ENCODE measurements at regions not wholly inside any gene's neighbourhood (a gene's known extent, or its start where the extent isn't known, plus 50 kb on each side); places are given as distances from the start of the nearest gene placed in this dataset.
"Not testable (repeated sequence)": the region's sequence is repeated elsewhere in the genome, so short reads cannot be mapped to it uniquely, and the experiment has no call there.

DNA sequence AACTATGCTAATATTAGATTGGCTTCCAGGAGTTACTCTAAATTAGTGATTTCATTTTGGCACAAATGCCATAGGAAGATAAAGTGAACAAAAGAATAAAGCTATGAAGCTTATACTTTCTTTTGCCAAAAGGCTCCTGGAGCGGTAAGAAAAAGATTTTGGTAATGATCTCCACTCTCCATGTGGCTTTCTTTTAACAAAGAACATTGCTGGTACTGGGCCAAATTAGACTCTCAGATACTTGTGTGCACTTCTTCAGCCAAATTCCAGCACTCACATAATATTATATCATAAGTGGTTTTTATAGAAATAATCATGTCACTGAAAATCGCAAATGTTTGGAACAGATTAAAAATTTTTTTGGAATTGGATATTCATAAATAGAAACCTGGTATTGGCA, 142.4 kb upstream of the FGF13 start:
- Mint-ChIP-seq H3K4me3 (no peak overlapping the region), H3K27ac (no peak overlapping the region), H3K36me3 (no peaks in the 10 kb centered on the region), H3K4me1 (no peaks in the 10 kb centered on the region), H3K27me3 (no peaks in the 10 kb centered on the region), H3K9me3 (peaks cover 0 to 4% (median 0%) of the 10 kb centered on the region in 7 donors)
- H3K4me1 ChIP-seq (ENCODE audit: control insufficient read depth, insufficient read depth, low read length, poor library complexity, severe bottlenecking): no peaks in the 10 kb centered on the region
- no peaks in the 10 kb centered on the region for H3K36me3 ChIP-seq (ENCODE audit: control insufficient read depth, insufficient read depth, low read length)
- no peak overlapping the region for H3K27ac ChIP-seq (ENCODE audit: insufficient read depth, low read length, poor library complexity, severe bottlenecking)
- ATAC-seq (ENCODE audit: low read depth in 2 of 2): no peak
- DNase-seq: no peak
- no peaks in the 10 kb centered on the region for H3K9me3 ChIP-seq (ENCODE audit: control insufficient read depth in 2 of 2, low read length in 2 of 2)
- H3K27me3 ChIP-seq (ENCODE audit: control insufficient read depth, insufficient read depth, low read length): no peaks in the 10 kb centered on the region
- H3K4me3 ChIP-seq (ENCODE audit: low read depth, low read length): no peak overlapping the region

DNA sequence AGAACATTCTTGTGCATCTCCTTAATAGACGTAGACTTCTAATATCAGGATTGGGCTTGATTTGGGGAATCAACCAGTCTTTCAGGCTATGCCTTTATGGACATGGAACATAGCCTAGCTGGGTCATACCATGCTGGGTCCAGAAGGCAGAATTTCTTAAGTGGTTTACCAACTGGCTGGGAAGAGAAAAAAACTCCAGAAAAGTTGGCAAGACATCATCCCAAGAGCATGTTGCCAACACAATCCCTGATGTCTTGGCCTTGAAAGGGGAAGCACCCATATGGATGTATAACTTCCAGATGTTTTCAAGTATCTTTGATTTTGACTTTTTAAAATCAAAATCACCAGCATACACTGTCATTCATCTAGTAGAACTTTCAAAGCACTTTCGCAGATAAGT, 138.0 kb upstream of the FGF13 start:
- no peak overlapping the region for H3K27ac ChIP-seq (ENCODE audit: insufficient read depth, low read length, poor library complexity, severe bottlenecking)
- no peak overlapping the region for H3K4me3 Mint-ChIP-seq

DNA sequence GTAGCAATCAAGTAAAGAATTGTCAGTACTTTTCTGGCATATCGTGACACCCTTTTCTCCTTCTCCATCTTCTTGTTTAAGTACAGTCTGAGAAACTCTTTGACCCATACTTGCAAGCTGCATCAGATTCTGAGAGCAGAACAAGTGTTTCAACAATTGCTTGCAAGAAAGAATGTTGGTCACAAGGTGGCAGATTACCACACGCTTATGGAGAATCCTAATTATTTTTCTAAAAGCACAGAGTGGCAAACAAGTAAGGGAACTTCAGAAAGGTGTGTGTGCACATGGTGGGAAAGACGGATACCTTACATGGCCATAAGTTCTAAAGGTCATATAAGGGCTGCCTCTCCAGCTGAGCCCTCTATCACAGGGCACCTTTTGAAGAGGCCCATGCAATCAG, 136.4 kb upstream of the FGF13 start:
- Histone ChIP-seq H3K9me3 (ENCODE audit: control insufficient read depth in 2 of 2, low read length in 2 of 2) (no peaks in the 10 kb centered on the region), H3K36me3 (ENCODE audit: control insufficient read depth, insufficient read depth, low read length) (no peaks in the 10 kb centered on the region), H3K27ac (ENCODE audit: insufficient read depth, low read length, poor library complexity, severe bottlenecking) (no peak overlapping the region), H3K4me1 (ENCODE audit: control insufficient read depth, insufficient read depth, low read length, poor library complexity, severe bottlenecking) (no peaks in the 10 kb centered on the region), H3K4me3 (ENCODE audit: low read depth, low read length) (no peak overlapping the region), H3K27me3 (ENCODE audit: control insufficient read depth, insufficient read depth, low read length) (no peaks in the 10 kb centered on the region)
- H3K27ac Mint-ChIP-seq: no peak overlapping the region
- no peak for ATAC-seq (ENCODE audit: low read depth in 2 of 2)
- H3K27me3 Mint-ChIP-seq: no peaks in the 10 kb centered on the region
- no peak overlapping the region for H3K4me3 Mint-ChIP-seq
- peaks cover 0 to 7% (median 0%) of the 10 kb centered on the region in 7 donors for H3K9me3 Mint-ChIP-seq
- H3K4me1 Mint-ChIP-seq: no peaks in the 10 kb centered on the region
- DNase-seq: no peak
- no peaks in the 10 kb centered on the region for H3K36me3 Mint-ChIP-seq

More for the DNA sequence above, 138.0 kb upstream of the FGF13 start:
- Histone ChIP-seq H3K9me3 (ENCODE audit: control insufficient read depth in 2 of 2, low read length in 2 of 2) (no peaks in the 10 kb centered on the region), H3K4me1 (ENCODE audit: control insufficient read depth, insufficient read depth, low read length, poor library complexity, severe bottlenecking) (no peaks in the 10 kb centered on the region), H3K4me3 (ENCODE audit: low read depth, low read length) (no peak overlapping the region), H3K27me3 (ENCODE audit: control insufficient read depth, insufficient read depth, low read length) (no peaks in the 10 kb centered on the region), H3K36me3 (ENCODE audit: control insufficient read depth, insufficient read depth, low read length) (no peaks in the 10 kb centered on the region)
- Mint-ChIP-seq H3K36me3 (no peaks in the 10 kb centered on the region), H3K4me1 (no peaks in the 10 kb centered on the region), H3K27ac (no peak overlapping the region), H3K27me3 (no peaks in the 10 kb centered on the region), H3K9me3 (peaks cover 0 to 5% (median 0%) of the 10 kb centered on the region in 7 donors)
- DNase-seq (no peak), ATAC-seq (ENCODE audit: low read depth in 2 of 2) (no peak)

DNA sequence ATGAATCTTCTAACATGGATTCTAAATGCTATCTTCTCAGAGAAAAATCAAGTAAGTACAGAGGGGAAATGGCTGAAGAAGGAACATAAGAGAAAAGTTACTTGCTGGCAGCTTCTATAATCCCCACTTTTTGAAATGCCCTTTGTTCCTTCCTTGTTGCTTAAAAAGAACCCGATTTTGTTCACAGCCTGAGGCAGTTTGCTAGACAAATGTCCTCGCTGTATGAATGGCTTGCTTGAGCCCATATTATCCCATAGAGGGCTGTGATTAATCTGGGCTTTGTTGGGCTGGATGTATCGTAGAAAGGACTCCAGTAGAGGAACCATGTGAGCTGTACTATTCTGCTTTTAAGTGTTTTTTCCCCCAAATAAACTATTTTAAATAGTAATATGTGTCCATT, 134.3 kb upstream of the FGF13 start:
- Histone ChIP-seq H3K27ac (ENCODE audit: insufficient read depth, low read length, poor library complexity, severe bottlenecking) (no peak overlapping the region), H3K9me3 (ENCODE audit: control insufficient read depth in 2 of 2, low read length in 2 of 2) (no peaks in the 10 kb centered on the region), H3K4me1 (ENCODE audit: control insufficient read depth, insufficient read depth, low read length, poor library complexity, severe bottlenecking) (no peaks in the 10 kb centered on the region), H3K36me3 (ENCODE audit: control insufficient read depth, insufficient read depth, low read length) (no peaks in the 10 kb centered on the region), H3K27me3 (ENCODE audit: control insufficient read depth, insufficient read depth, low read length) (no peaks in the 10 kb centered on the region), H3K4me3 (ENCODE audit: low read depth, low read length) (no peak overlapping the region)
- H3K27ac Mint-ChIP-seq: no peak overlapping the region
- H3K4me3 Mint-ChIP-seq: no peak overlapping the region
- no peak for ATAC-seq (ENCODE audit: low read depth in 2 of 2)
- no peaks in the 10 kb centered on the region for H3K36me3 Mint-ChIP-seq
- no peak for DNase-seq
- H3K4me1 Mint-ChIP-seq: no peaks in the 10 kb centered on the region
- no peaks in the 10 kb centered on the region for H3K27me3 Mint-ChIP-seq
- peaks cover 0 to 4% (median 0%) of the 10 kb centered on the region in 7 donors for H3K9me3 Mint-ChIP-seq

DNA sequence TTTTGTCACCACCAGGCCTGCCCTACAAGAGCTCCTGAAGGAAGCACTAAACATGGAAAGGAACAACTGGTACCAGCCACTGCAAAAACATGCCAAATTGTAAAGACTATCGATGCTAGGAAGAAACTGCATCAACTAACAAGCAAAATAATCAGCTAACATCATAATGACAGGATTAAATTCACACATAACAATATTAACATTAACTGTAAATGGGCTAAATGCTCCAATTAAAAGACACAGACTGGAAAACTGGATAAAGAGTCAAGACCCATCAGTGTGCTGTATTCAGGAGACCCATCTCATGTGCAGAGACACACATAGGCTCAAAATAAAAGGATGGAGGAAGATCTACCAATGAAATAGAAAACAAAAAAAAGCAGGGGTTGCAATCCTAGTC, 95.9 kb upstream of the FGF13 start:
- H3K4me1 Mint-ChIP-seq; H3K4me1 ChIP-seq (ENCODE audit: control insufficient read depth, insufficient read depth, low read length, poor library complexity, severe bottlenecking); H3K36me3 Mint-ChIP-seq; DNase-seq; ATAC-seq (ENCODE audit: low read depth in 2 of 2); H3K36me3 ChIP-seq (ENCODE audit: control insufficient read depth, insufficient read depth, low read length); H3K27me3 Mint-ChIP-seq; H3K27me3 ChIP-seq (ENCODE audit: control insufficient read depth, insufficient read depth, low read length); H3K9me3 ChIP-seq (ENCODE audit: control insufficient read depth in 2 of 2, low read length in 2 of 2); H3K4me3 Mint-ChIP-seq; H3K27ac ChIP-seq (ENCODE audit: insufficient read depth, low read length, poor library complexity, severe bottlenecking); H3K27ac Mint-ChIP-seq; H3K4me3 ChIP-seq (ENCODE audit: low read depth, low read length): not testable (repeated sequence)
- peaks cover 0 to 11% (median 3%) of the 10 kb centered on the region in 7 donors for H3K9me3 Mint-ChIP-seq

DNA sequence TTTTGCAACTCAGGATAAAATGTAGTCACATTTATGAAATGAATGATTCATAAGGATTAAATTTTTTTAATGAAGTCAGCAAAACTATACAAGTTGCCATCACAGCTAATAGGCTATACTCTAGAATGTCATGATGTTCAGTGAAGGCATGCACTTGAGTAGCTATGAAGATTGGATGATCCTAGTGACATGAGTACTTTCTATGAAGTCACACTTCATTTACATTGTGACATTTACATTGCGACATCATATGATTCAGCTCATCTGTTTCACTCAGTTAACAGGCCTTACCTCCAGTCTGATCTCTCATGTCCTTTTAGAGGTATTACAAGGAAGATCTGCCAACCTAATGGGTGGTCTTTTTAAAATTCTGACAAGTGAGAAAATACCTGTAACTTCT, 82.7 kb upstream of the FGF13 start:
- no peak for DNase-seq
- Histone ChIP-seq H3K4me1 (ENCODE audit: control insufficient read depth, insufficient read depth, low read length, poor library complexity, severe bottlenecking) (no peaks in the 10 kb centered on the region), H3K4me3 (ENCODE audit: low read depth, low read length) (no peak overlapping the region), H3K27ac (ENCODE audit: insufficient read depth, low read length, poor library complexity, severe bottlenecking) (no peak overlapping the region), H3K9me3 (ENCODE audit: control insufficient read depth in 2 of 2, low read length in 2 of 2) (no peaks in the 10 kb centered on the region), H3K36me3 (ENCODE audit: control insufficient read depth, insufficient read depth, low read length) (no peaks in the 10 kb centered on the region), H3K27me3 (ENCODE audit: control insufficient read depth, insufficient read depth, low read length) (no peaks in the 10 kb centered on the region)
- ATAC-seq (ENCODE audit: low read depth in 2 of 2): no peak
- Mint-ChIP-seq H3K36me3 (no peaks in the 10 kb centered on the region), H3K4me1 (no peaks in the 10 kb centered on the region), H3K4me3 (no peak overlapping the region), H3K9me3 (peaks cover 0 to 8% (median 2%) of the 10 kb centered on the region in 7 donors), H3K27me3 (no peaks in the 10 kb centered on the region), H3K27ac (no peak overlapping the region)

DNA sequence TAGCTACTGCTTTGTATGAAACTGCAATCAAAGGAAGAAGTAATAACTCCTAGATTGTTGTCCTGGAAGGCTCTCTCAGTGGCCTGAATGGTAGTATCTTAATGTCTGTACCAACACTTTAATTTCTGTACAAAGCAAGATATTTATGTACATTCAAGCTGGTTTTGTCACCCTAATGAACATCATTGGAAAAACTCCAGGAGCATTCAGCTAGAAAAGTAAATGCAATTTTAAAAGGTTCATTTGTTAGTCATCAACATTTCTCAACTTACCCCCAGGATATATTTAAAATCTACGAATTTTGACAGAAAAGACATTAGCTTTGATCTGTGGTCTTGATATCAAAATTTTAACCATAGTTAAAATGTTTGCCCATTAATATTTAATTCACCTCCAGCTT, 80.0 kb upstream of the FGF13 start:
- no peaks in the 10 kb centered on the region for H3K27me3 ChIP-seq (ENCODE audit: control insufficient read depth, insufficient read depth, low read length)
- H3K9me3 ChIP-seq (ENCODE audit: control insufficient read depth in 2 of 2, low read length in 2 of 2): no peaks in the 10 kb centered on the region
- Mint-ChIP-seq H3K27me3 (no peaks in the 10 kb centered on the region), H3K4me1 (no peaks in the 10 kb centered on the region), H3K9me3 (peaks cover 0 to 4% (median 2%) of the 10 kb centered on the region in 7 donors), H3K36me3 (no peaks in the 10 kb centered on the region), H3K27ac (no peak overlapping the region), H3K4me3 (no peak overlapping the region)
- no peak overlapping the region for H3K27ac ChIP-seq (ENCODE audit: insufficient read depth, low read length, poor library complexity, severe bottlenecking)
- no peak for ATAC-seq (ENCODE audit: low read depth in 2 of 2)
- H3K4me1 ChIP-seq (ENCODE audit: control insufficient read depth, insufficient read depth, low read length, poor library complexity, severe bottlenecking): no peaks in the 10 kb centered on the region
- no peak overlapping the region for H3K4me3 ChIP-seq (ENCODE audit: low read depth, low read length)
- H3K36me3 ChIP-seq (ENCODE audit: control insufficient read depth, insufficient read depth, low read length): no peaks in the 10 kb centered on the region
- no peak for DNase-seq

DNA sequence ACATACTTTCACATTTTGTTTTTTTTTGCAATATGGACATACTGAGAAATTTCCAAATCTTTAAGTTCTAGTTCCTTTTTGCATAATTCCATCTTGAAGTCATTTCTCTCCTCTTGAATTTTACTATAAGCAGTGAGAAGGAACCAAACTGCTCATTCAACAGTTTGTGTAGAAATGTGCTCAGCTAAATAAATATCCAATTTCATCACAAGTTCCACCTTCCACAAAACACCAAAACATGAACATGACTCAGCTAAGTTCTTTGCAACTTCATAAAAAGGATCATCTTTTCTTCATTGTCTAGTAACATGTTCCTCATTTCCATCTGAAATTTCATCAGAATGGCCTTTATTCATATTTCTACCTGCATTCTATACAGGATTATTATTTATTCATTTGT, 77.3 kb upstream of the FGF13 start:
- Mint-ChIP-seq H3K9me3 (peaks cover 0 to 15% (median 4%) of the 10 kb centered on the region in 7 donors), H3K4me1 (no peaks in the 10 kb centered on the region), H3K27me3 (no peaks in the 10 kb centered on the region), H3K4me3 (no peak overlapping the region), H3K36me3 (no peaks in the 10 kb centered on the region), H3K27ac (no peak overlapping the region)
- ATAC-seq (ENCODE audit: low read depth in 2 of 2) (no peak), DNase-seq (no peak)
- Histone ChIP-seq H3K9me3 (ENCODE audit: control insufficient read depth in 2 of 2, low read length in 2 of 2) (no peaks in the 10 kb centered on the region), H3K27ac (ENCODE audit: insufficient read depth, low read length, poor library complexity, severe bottlenecking) (no peak overlapping the region), H3K4me1 (ENCODE audit: control insufficient read depth, insufficient read depth, low read length, poor library complexity, severe bottlenecking) (no peaks in the 10 kb centered on the region), H3K27me3 (ENCODE audit: control insufficient read depth, insufficient read depth, low read length) (no peaks in the 10 kb centered on the region), H3K36me3 (ENCODE audit: control insufficient read depth, insufficient read depth, low read length) (no peaks in the 10 kb centered on the region), H3K4me3 (ENCODE audit: low read depth, low read length) (no peak overlapping the region)

Measured in CD4-positive, CD25-positive, alpha-beta regulatory T cell (primary cell).